ENCODE measurements at regions not wholly inside any gene's neighbourhood (a gene's known extent, or its start where the extent isn't known, plus 50 kb on each side); places are given as distances from the start of the nearest gene placed in this dataset.

DNA sequence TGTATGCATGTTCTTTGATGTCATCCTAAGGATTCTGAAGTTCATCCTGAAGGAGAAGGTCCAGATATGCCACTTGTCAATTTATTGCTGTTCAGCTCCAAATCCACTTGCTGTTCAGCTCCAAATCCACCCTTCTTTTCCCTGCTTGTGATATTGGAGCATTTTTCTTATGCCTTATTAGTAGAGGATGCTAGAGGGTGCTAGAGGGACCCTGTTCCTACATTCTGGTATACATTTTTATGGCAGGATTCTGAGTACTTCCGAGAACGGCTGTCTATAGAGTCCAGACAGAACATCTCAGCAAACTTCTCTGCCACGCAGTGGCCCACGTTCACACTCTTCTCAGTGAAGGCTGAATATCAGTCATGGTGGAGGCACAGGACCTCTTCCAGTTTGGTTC, 406.7 kb downstream of the NOVA1 start:
- TF ChIP-seq, protein P1, sequence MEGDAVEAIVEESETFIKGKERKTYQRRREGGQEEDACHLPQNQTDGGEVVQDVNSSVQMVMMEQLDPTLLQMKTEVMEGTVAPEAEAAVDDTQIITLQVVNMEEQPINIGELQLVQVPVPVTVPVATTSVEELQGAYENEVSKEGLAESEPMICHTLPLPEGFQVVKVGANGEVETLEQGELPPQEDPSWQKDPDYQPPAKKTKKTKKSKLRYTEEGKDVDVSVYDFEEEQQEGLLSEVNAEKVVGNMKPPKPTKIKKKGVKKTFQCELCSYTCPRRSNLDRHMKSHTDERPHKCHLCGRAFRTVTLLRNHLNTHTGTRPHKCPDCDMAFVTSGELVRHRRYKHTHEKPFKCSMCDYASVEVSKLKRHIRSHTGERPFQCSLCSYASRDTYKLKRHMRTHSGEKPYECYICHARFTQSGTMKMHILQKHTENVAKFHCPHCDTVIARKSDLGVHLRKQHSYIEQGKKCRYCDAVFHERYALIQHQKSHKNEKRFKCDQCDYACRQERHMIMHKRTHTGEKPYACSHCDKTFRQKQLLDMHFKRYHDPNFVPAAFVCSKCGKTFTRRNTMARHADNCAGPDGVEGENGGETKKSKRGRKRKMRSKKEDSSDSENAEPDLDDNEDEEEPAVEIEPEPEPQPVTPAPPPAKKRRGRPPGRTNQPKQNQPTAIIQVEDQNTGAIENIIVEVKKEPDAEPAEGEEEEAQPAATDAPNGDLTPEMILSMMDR (IDR thresholded peaks at IDR 0.05): no peak
- no peak for TF ChIP-seq EP300 (IDR thresholded peaks at IDR 0.05)

Data from ovary (tissue), 3 donors.